T-helper 2 cell treated with Interferon-gamma antibody and Interleukin-4, amounts not matched to agents 5 μg/mL and 100 μg/mL, for 36 hours (primary cell): ENCODE measurements at regions not wholly inside any gene's neighbourhood (a gene's known extent, or its start where the extent isn't known, plus 50 kb on each side); places are given as distances from the start of the nearest gene placed in this dataset.

Experiments
- DNase-seq: peaks from one replicate; pipeline ENCODE4 v3.0.0; 2021; ENCODE audit warnings: low spot score
- H3K27ac Mint-ChIP-seq: one replicate; pipeline ENCODE4 v1.8.0; 2021; ENCODE audit warnings: mild to moderate bottlenecking, mixed read lengths
- H3K27me3 Mint-ChIP-seq: one replicate; pipeline ENCODE4 v1.8.0; 2021; ENCODE audit warnings: low read depth, mixed read lengths
- H3K36me3 Mint-ChIP-seq: one replicate; pipeline ENCODE4 v1.8.0; 2021; ENCODE audit warnings: low read depth, mixed read lengths
- H3K4me1 Mint-ChIP-seq: one replicate; pipeline ENCODE4 v1.8.0; 2021; ENCODE audit warnings: low read depth, mixed read lengths
- H3K4me3 Mint-ChIP-seq: one replicate; pipeline ENCODE4 v1.8.0; 2022; ENCODE audit warnings: mild to moderate bottlenecking, moderate library complexity, mixed read lengths
- H3K9me3 Mint-ChIP-seq: one replicate; pipeline ENCODE4 v1.8.0; 2021; ENCODE audit warnings: mixed read lengths

- Mint-ChIP-seq H3K27me3 (no peaks in the 10 kb centered on the region), H3K4me3 (no peak overlapping the region), H3K36me3 (no peaks in the 10 kb centered on the region), H3K4me1 (no peaks in the 10 kb centered on the region), H3K27ac (no peak overlapping the region), H3K9me3 (no peaks in the 10 kb centered on the region)
- DNase-seq = no peak
Observed at GRCh38 chr6:40810171-40810570, 223.0 kb upstream of the LRFN2 start.

GRCh38 chr6:40809627-40810026, 222.5 kb upstream of the LRFN2 start:
- Mint-ChIP-seq H3K36me3 (no peaks in the 10 kb centered on the region), H3K27me3 (no peaks in the 10 kb centered on the region), H3K9me3 (no peaks in the 10 kb centered on the region), H3K4me3 (no peak overlapping the region), H3K27ac (no peak overlapping the region), H3K4me1 (no peaks in the 10 kb centered on the region)
- no peak for DNase-seq

DNA sequence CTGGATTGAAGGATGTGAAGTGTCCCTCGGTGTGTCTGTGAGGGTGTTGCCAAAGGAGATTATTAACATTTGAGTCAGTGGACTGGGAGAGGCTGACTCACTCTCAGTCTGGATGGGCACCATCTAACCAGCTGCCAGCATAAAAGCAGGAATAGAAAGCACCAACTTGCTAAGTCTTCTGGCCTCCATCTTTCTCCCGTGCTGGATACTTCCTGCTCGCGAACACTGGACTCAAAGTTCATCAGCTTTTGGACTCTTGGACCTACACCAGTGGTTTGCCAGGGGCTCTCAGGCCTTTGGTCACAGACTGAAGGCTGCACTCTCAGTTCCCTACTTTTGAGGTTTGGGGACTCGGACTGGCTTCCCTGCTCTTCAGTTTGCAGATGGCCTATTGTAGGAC, 220.3 kb upstream of the LRFN2 start:
- Mint-ChIP-seq H3K4me3 (no peak overlapping the region), H3K9me3 (no peaks in the 10 kb centered on the region), H3K4me1 (no peaks in the 10 kb centered on the region), H3K27ac (no peak overlapping the region), H3K36me3 (no peaks in the 10 kb centered on the region), H3K27me3 (no peaks in the 10 kb centered on the region)
- DNase-seq = no peak

DNA sequence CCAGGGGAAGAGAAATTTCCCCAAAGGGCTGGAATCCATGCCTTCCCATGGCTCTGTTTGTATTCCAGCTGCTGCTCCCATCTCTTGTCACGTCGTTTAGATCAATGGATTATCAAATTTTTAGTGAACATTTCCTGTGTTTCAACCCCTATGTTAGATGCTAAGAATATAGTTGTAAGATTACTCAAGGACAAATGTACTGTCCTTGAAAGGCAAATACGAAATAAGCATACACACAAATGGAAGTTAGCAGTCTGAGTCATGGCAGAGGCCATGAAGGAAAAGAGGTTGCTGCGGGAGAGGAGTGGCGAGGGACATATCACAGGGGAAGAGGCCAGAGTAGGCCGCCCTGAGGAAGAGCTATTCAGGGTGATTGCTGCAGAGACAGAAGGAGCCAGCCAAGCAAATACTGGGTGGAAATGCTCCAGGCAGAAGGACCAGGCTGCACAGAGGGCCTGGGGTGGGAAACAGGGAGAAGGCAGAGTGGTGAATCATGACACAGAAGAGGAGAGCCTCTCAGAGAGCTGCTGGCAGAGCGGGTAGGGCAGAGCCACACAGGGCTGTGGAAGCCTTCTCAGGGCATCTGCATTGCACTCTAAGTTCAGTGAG, 219.2 kb upstream of the LRFN2 start:
- Mint-ChIP-seq H3K27me3 (no peaks in the 10 kb centered on the region), H3K36me3 (no peaks in the 10 kb centered on the region), H3K4me3 (no peak overlapping the region), H3K27ac (no peak overlapping the region), H3K4me1 (no peaks in the 10 kb centered on the region), H3K9me3 (no peaks in the 10 kb centered on the region)
- DNase-seq = no peak

- no peak for DNase-seq
- no peak overlapping the region for H3K27ac Mint-ChIP-seq
- no peak overlapping the region for H3K4me3 Mint-ChIP-seq
- peaks cover 1% of the 10 kb centered on the region for H3K27me3 Mint-ChIP-seq
- no peaks in the 10 kb centered on the region for H3K4me1 Mint-ChIP-seq
- H3K36me3 Mint-ChIP-seq = no peaks in the 10 kb centered on the region
- no peaks in the 10 kb centered on the region for H3K9me3 Mint-ChIP-seq
Observed at GRCh38 chr6:40805336-40805735, 218.2 kb upstream of the LRFN2 start.

- Mint-ChIP-seq H3K36me3 (no peaks in the 10 kb centered on the region), H3K4me3 (no peak overlapping the region), H3K27me3 (peaks cover 6% of the 10 kb centered on the region), H3K9me3 (no peaks in the 10 kb centered on the region), H3K4me1 (no peaks in the 10 kb centered on the region), H3K27ac (no peak overlapping the region)
- no peak for DNase-seq
Observed at GRCh38 chr6:40804905-40805304, 217.7 kb upstream of the LRFN2 start.

GRCh38 chr6:40803897-40804702, 216.9 kb upstream of the LRFN2 start:
- Mint-ChIP-seq H3K4me1 (no peaks in the 10 kb centered on the region), H3K9me3 (no peaks in the 10 kb centered on the region), H3K4me3 (no peak overlapping the region), H3K36me3 (no peaks in the 10 kb centered on the region), H3K27ac (no peak overlapping the region), H3K27me3 (peaks cover 7% of the 10 kb centered on the region)
- DNase-seq = no peak

- H3K27me3 Mint-ChIP-seq = peaks cover 7% of the 10 kb centered on the region
- H3K9me3 Mint-ChIP-seq = no peaks in the 10 kb centered on the region
- no peak for DNase-seq
- H3K36me3 Mint-ChIP-seq = no peaks in the 10 kb centered on the region
- H3K4me3 Mint-ChIP-seq = no peak overlapping the region
- H3K27ac Mint-ChIP-seq = no peak overlapping the region
- H3K4me1 Mint-ChIP-seq = no peaks in the 10 kb centered on the region
Observed at GRCh38 chr6:40802481-40802880, 215.3 kb upstream of the LRFN2 start.

GRCh38 chr6:40799296-40800140, 212.4 kb upstream of the LRFN2 start:
- H3K4me1 Mint-ChIP-seq = no peaks in the 10 kb centered on the region
- H3K4me3 Mint-ChIP-seq = no peak overlapping the region
- no peaks in the 10 kb centered on the region for H3K9me3 Mint-ChIP-seq
- no peak overlapping the region for H3K27ac Mint-ChIP-seq
- H3K36me3 Mint-ChIP-seq = no peaks in the 10 kb centered on the region
- no peak for DNase-seq
- H3K27me3 Mint-ChIP-seq = peaks cover 7% of the 10 kb centered on the region

- H3K4me1 Mint-ChIP-seq = no peaks in the 10 kb centered on the region
- H3K36me3 Mint-ChIP-seq = no peaks in the 10 kb centered on the region
- no peak overlapping the region for H3K27ac Mint-ChIP-seq
- H3K27me3 Mint-ChIP-seq = peaks cover 7% of the 10 kb centered on the region
- H3K9me3 Mint-ChIP-seq = no peaks in the 10 kb centered on the region
- DNase-seq = no peak
- H3K4me3 Mint-ChIP-seq = no peak overlapping the region
Observed at GRCh38 chr6:40798069-40798770, 211.1 kb upstream of the LRFN2 start.

- Mint-ChIP-seq H3K27ac (no peak overlapping the region), H3K27me3 (peaks cover 7% of the 10 kb centered on the region), H3K4me1 (no peaks in the 10 kb centered on the region), H3K9me3 (no peaks in the 10 kb centered on the region), H3K36me3 (no peaks in the 10 kb centered on the region), H3K4me3 (no peak overlapping the region)
- DNase-seq = no peak
Observed at GRCh38 chr6:40796260-40797221, 209.4 kb upstream of the LRFN2 start.

DNA sequence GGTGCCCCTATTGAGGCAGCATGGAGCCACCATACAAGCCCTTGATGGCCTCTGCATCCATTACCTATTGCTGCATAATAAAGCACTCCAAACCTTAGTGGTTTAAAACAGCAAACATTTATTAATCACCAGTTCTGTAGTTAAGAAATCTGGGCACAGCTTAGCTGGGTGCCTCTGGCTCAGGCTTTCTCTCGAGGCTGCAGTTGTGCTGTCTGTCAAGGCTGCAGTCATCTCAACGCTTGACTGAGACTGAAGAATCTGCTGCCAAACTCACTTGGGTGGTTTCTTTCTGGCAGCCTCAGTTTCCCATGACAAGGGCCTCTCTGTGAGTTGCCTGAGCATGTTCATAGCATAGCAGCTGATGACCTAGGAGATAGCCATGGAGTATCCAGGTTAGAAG, 207.4 kb upstream of the LRFN2 start:
- H3K9me3 Mint-ChIP-seq = no peaks in the 10 kb centered on the region
- no peak overlapping the region for H3K4me3 Mint-ChIP-seq
- no peaks in the 10 kb centered on the region for H3K36me3 Mint-ChIP-seq
- no peaks in the 10 kb centered on the region for H3K27me3 Mint-ChIP-seq
- peaks cover 9% of the 10 kb centered on the region for H3K4me1 Mint-ChIP-seq
- no peak overlapping the region for H3K27ac Mint-ChIP-seq
- no peak for DNase-seq

DNA sequence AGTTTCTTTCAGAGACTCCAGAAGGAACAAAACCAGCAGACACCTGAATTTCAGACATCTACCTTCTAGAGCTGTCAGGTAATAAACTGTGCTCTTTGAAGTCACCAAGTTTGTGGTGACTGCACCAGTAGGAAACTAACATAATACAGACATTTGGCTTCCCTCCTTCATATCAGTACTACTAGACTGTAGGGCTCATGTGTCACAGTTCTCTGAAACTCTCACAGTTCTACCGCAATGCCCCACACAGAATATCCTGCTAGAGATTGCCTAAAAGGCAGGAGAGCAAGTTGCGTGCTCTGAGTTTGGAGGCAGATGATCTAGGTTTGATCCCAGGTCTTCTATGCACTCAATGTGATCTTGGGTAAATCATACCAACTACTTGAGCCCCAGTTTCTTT, 205.0 kb upstream of the LRFN2 start:
- no peak for DNase-seq
- Mint-ChIP-seq H3K4me1 (peaks cover 17% of the 10 kb centered on the region), H3K27ac (no peak overlapping the region), H3K27me3 (no peaks in the 10 kb centered on the region), H3K4me3 (no peak overlapping the region), H3K9me3 (no peaks in the 10 kb centered on the region), H3K36me3 (peaks cover 3% of the 10 kb centered on the region)
